GM19240 (cell line): ENCODE measurements at regions not wholly inside any gene's neighbourhood (a gene's known extent, or its start where the extent isn't known, plus 50 kb on each side); places are given as distances from the start of the nearest gene placed in this dataset.

Experiments used
- DNase-seq: peaks from one replicate; pipeline ENCODE4 v3.0.0; 2011; ENCODE audit warnings: low spot score; ENCODE audit not compliant: insufficient read length

DNA sequence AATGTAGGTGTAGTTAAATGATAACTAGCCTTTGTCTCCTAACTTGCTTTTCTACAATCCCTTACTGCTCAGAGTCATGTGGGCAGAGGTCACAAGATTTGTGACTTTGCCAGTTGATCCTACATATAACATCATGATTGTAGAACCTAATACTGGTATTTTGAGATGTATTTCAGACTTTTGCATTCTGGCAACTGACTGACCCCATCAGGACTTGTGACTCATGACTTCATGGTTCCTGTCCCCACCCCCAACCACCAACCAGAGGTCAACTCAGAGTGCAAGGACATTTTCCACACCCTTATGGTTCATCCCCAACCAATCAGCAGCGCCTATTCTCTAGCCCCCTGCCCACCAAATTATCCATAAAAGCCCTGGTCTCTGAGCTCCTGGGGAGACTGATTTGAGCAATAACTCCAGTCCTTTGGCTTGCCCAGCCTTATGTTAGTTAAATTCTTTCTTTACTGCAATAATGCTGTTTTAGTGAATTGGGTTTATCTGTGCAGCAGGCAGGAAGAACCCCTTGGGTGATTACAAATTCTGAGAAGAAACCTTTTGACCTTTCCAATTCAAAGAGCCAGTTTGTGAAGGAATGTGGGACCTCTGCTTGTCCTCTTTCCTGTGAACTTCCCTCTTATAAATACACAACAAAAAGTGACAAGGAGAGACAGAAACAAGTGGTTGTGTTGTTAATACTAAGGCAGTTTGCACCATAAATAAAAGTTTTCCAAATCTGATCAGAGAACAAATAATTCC lies 588.7 kb downstream of the UTRN start:
- DNase-seq, result no peak

DNA sequence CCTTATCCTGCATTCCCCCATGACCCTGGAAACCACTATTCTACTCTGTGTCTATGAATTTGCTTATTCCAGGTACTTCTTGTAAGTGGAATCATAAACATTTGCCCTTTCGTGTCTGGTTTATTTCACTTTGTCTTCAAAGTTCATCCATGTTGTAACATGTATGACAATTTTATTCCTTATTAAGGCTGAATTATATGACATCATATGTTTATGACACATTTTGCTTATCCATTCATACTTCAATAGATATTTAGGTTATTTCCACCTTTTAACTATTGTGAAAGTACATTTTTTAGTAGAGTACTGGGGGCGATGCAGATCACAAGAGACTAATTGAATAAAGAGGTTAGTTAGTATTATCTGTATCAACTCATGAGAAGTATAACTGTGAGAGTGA lies 591.6 kb downstream of the UTRN start:
- DNase-seq, result no peak

- no peak for DNase-seq
Measured at GRCh38 chr6:144877118-144877517, 592.0 kb downstream of the UTRN start.

DNA sequence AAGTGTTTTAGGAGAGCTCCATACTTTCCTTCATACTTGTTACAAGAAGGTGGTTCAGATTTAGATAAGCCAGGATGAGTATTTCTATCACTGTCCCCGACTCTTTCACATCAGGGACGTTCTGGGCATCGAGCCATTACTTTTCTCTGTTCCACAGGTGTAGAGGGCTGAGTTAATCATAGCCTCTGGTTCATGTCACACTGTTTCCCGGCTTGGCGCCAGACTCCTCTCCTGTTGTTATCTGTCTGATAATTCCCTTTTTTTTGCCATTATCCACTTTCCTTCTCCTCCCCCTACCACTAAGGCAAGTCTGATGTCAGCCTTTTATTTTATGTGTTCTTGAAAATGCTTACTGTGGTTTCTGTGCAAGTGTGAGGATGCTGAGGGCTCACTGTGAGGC lies 593.4 kb downstream of the UTRN start:
- DNase-seq, result no peak

- no peak for DNase-seq
Measured at GRCh38 chr6:144879436-144879835, 594.3 kb downstream of the UTRN start.

DNA sequence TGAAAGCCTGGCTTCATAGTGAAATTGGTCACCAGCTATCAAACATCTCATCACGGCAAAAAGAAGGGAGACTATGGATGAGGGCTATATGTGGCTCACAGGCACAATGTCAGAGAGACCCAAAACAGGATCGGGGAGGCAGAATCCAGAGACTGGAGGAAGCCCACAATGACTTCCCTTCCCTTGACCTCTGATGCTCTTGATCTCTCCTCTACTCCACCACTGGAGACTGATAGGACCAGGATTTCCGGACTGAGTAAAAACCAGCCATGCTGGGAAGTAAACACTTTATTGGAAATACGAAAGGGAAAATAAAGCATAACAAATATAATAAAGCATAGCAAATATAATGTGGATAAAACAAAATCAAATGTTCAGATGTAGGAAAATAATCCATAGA lies 597.3 kb downstream of the UTRN start:
- no peak for DNase-seq

GRCh38 chr6:144883915-144884314 lies 598.8 kb downstream of the UTRN start:
- DNase-seq, result no peak

GRCh38 chr6:144885817-144886216 lies 600.7 kb downstream of the UTRN start:
- DNase-seq, result no peak

GRCh38 chr6:144886682-144887081 lies 601.5 kb downstream of the UTRN start:
- DNase-seq, result no peak

GRCh38 chr6:144888621-144889020 lies 603.5 kb downstream of the UTRN start:
- no peak for DNase-seq

GRCh38 chr6:144893680-144894151 lies 608.6 kb downstream of the UTRN start:
- DNase-seq, result no peak

- DNase-seq, result no peak
Measured at GRCh38 chr6:144894240-144894639, 609.1 kb downstream of the UTRN start.

DNA sequence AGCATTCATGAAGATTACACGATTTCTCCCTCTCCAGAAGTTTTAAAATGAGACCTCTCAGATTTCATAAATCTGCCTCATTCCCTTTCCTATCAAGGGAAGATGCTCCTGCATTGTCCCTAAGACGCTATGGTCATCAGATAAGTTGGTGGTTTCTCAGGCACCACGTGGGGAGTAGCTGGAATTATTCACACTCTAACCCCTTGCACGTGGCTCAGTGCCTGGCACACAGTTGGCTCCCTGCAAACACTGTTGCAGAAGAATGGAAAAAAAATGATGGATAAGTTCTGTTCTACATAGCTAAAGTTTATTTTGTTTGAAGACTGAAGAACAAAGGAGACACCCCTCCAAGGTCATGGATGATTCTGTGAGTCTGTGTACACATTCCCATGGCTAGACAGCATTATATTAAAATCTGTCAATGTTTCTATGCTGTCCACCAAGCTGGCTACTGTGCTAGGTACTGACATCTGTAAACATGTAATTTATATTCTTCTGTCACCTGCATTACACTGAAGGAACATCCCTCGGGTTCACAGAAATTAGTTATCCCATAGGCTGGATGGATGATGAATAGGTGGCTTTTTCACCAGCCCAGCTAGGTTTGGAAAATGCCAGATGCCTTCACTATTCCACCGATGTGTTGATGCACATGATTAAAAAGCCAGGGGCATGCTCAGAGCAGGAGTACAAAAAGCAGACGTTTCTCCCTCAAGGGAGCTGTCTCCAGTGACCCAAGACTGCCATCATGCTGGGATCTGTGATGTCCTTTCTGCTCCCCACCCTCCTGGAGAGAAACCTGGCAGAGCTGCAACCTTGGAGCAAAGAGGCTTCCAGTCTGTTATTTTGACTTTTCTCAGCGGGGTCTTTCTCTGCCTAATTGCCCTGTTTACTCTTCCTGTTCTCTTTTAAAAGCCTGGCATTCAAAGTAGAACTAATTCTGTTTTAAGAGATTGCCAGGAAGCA lies 610.5 kb downstream of the UTRN start:
- no peak for DNase-seq

GRCh38 chr6:144896289-144896688 lies 611.2 kb downstream of the UTRN start:
- DNase-seq, result no peak

DNA sequence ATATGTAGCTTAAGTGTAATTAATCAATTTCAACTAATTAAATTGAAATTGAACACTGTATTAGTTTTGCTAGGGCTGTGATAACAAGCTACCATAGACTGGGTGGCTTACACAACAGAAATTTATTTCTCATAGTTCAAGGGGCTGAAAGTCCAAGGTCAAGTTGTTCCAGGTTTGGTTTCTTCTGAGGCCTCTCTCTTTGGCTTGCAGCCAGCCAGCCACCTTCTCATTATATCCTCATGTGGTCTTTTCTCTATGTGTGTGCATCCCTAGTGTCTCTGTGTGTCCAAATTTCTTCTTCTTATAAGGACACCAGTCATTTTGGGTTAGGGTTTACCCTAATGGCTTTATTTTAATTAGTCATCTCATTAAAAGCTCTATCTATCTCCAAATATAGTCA lies 611.7 kb downstream of the UTRN start:
- DNase-seq, result no peak

DNA sequence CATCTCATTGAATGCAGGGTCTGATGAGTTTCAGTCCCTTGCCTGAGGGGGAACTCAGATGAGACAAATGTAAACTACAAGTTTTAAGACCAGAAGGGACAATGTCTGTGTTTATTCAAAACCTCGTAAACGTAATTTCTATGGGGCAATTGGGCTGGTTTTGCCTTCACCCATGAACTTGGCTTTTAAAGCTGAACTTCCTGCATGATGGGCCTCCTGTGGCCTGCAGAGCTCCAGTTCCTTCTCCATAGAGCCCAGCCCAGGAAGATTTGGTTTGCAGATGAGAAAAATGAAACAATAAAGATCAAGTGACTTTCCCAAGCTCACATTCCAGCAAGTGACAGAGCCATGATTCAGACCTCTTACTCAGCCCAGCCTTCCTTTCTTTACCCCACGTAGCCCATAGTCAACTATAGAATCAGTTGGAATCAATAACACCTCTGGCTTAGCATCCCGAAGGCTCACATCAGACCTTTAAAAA lies 612.3 kb downstream of the UTRN start:
- no peak for DNase-seq

DNA sequence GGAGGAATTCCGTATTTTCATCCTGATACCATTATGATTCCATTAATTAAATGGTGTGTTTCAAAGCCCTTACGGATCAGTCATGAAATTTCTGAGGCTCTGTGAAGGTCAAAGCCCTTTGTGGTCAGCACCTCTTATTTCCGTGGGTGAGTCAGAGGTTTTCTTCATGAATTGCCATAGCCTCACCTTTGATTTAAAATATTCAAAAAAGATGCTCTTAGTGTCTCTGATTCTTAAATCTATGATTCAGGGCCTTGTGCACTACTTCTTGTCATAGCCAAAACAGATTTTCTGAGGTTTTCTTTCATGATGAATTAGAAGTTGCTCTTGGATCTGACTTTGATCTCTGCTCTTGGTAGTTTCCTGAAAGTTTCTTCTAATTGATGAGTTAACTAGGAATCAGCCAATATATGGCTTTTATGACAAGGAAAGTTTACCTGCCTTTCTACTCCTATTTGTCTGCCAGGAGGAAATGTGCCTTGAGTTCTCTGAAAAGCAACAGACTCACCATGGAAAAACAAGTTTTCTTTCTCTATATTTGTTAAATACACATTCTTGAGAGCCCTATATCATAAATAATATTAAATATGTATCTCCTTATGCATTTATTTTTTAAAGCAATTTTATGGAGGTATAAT lies 613.0 kb downstream of the UTRN start:
- DNase-seq, result no peak

- DNase-seq, result no peak
Measured at GRCh38 chr6:144898741-144899140, 613.6 kb downstream of the UTRN start.

DNA sequence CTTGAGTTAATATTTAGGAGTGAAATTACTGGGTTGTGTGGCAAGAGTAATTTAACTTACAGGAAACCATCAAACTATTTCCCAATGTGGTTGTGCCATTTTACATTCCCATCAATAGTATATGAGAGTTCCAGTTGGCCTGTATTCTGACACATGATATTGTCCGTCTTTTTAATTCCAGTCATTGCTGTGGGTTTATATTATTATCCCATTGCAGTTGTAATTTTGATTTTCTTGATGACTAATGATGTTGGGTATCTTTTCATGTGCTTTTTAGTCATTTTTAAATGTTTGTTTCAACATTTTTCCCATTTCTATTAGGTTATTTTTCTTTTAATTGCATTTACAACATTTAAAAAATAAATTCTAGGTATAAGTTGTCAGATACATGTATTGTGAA lies 614.0 kb downstream of the UTRN start:
- no peak for DNase-seq

GRCh38 chr6:144901412-144901811 lies 616.3 kb downstream of the UTRN start:
- no peak for DNase-seq

GRCh38 chr6:144908004-144908403 lies 622.9 kb downstream of the UTRN start:
- DNase-seq, result no peak
